Esophagus squamous epithelium (tissue), 5 donors: ENCODE measurements at regions not wholly inside any gene's neighbourhood (a gene's known extent, or its start where the extent isn't known, plus 50 kb on each side); places are given as distances from the start of the nearest gene placed in this dataset.
"Not testable (repeated sequence)": the region's sequence is repeated elsewhere in the genome, so short reads cannot be mapped to it uniquely, and the experiment has no call there.

Experiments used
- DNase-seq: peaks from one replicate; lab custom pipeline; 2025; lab: John Stamatoyannopoulos, UW
- H3K27ac ChIP-seq, 4 donors: fragments of 200-600 bp; sonication (generic); one replicate each; pipeline ENCODE4 v1.5.1; 2016 to 2019; ENCODE audit warnings: mild to moderate bottlenecking in 1 of 4
- H3K27me3 ChIP-seq, 4 donors: fragments of 200-600 bp; sonication (generic); 1 replicate in 3 of 4; 2 replicates in 1 of 4; pipeline versions ENCODE4 v1.5.1 to v1.6.0; 2017 to 2021; ENCODE audit warnings: antibody characterized with exemption in 1 of 4
- H3K36me3 ChIP-seq, 3 donors: fragments of 200-600 bp; sonication (generic); one replicate each; pipeline ENCODE4 v1.5.1; 2016 to 2019
- H3K4me1 ChIP-seq, 3 donors: fragments of 200-600 bp; sonication (generic); one replicate each; pipeline ENCODE4 v1.5.1; 2017 to 2019
- H3K4me3 ChIP-seq, 4 donors: fragments of 200-600 bp; sonication (generic); 1 replicate in 3 of 4; 2 replicates in 1 of 4; pipeline ENCODE4 v1.5.1; 2016 to 2019; ENCODE audit warnings: mild to moderate bottlenecking in 2 of 4, moderate library complexity in 1 of 4
- H3K9me3 ChIP-seq, 3 donors: fragments of 200-600 bp; sonication (generic); one replicate each; pipeline ENCODE4 v1.5.1; 2016 to 2019
- POLR2A ChIP-seq, 4 donors: fragments of 450-650 bp; IDR thresholded peaks; one replicate each; pipeline ENCODE4 v1.6.1; 2017; ENCODE audit warnings: antibody characterized with exemption in 4 of 4, mild to moderate bottlenecking in 4 of 4, moderate library complexity in 3 of 4
- WGBS, 2 donors: methylation state at CpG; one replicate each; pipeline ENCODE4 v1.1.5; 2018; 5-methylcytosine and 5-hydroxymethylcytosine counted together
- intact Hi-C: fragments of 100-400 bp; cut with DNase I; formaldehyde crosslinking; loops from one replicate; pipeline ENCODE4 v1.15.0; 2022
- TF ChIP-seq, protein P1 (sequence below), 6 experiments: fragments of 450-650 bp in 4 of 6; fragments of 200-600 bp in 2 of 6; sonication (generic) in 2 of 6; IDR thresholded peaks; one replicate each; pipeline ENCODE4 v1.5.1; 2016 to 2019; ENCODE audit warnings: antibody characterized with exemption in 6 of 6, mild to moderate bottlenecking in 4 of 6, moderate library complexity in 4 of 6
- donor health status: DM: yes; HTN: yes; CAD: no.

GRCh38 chr7:65509368-65510186, 135.9 kb downstream of the ZNF92 start:
- TF ChIP-seq, protein P1, sequence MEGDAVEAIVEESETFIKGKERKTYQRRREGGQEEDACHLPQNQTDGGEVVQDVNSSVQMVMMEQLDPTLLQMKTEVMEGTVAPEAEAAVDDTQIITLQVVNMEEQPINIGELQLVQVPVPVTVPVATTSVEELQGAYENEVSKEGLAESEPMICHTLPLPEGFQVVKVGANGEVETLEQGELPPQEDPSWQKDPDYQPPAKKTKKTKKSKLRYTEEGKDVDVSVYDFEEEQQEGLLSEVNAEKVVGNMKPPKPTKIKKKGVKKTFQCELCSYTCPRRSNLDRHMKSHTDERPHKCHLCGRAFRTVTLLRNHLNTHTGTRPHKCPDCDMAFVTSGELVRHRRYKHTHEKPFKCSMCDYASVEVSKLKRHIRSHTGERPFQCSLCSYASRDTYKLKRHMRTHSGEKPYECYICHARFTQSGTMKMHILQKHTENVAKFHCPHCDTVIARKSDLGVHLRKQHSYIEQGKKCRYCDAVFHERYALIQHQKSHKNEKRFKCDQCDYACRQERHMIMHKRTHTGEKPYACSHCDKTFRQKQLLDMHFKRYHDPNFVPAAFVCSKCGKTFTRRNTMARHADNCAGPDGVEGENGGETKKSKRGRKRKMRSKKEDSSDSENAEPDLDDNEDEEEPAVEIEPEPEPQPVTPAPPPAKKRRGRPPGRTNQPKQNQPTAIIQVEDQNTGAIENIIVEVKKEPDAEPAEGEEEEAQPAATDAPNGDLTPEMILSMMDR (IDR thresholded peaks at IDR 0.05) = no peak
- TF ChIP-seq POLR2A (IDR thresholded peaks at IDR 0.05) = no peak
- no peak for DNase-seq
- no peaks in the 10 kb centered on the region for H3K36me3 ChIP-seq
- peak overlapping the region; percentile 29 to 60 (median 47) for H3K4me3 ChIP-seq
- H3K9me3 ChIP-seq = no peaks in the 10 kb centered on the region
- intact Hi-C loops = no loop called here
- H3K4me1 ChIP-seq = peaks cover 0 to 19% (median 0%) of the 10 kb centered on the region in 3 donors
- 1 to 2% methylated on average over 76 to 84 of the region's 85 CpGs for WGBS, 2 donors
- H3K27me3 ChIP-seq = peaks cover 0 to 46% (median 9%) of the 10 kb centered on the region in 4 donors
- H3K27ac ChIP-seq = no peak overlapping the region

GRCh38 chr7:65510187-65510538, 136.5 kb downstream of the ZNF92 start:
- H3K9me3 ChIP-seq, DNase-seq, intact Hi-C loops, H3K27ac ChIP-seq, H3K36me3 ChIP-seq: not testable (repeated sequence)
- Histone ChIP-seq H3K27me3 (peaks cover 0 to 48% (median 9%) of the 10 kb centered on the region in 4 donors), H3K4me3 (peak overlapping the region in 3 of 4 donors; percentile 37 to 60 (median 57)), H3K4me1 (peaks cover 0 to 19% (median 0%) of the 10 kb centered on the region in 3 donors)
- 0 to 16% methylated on average over 1 of the region's 1 CpG for WGBS, 2 donors

DNA sequence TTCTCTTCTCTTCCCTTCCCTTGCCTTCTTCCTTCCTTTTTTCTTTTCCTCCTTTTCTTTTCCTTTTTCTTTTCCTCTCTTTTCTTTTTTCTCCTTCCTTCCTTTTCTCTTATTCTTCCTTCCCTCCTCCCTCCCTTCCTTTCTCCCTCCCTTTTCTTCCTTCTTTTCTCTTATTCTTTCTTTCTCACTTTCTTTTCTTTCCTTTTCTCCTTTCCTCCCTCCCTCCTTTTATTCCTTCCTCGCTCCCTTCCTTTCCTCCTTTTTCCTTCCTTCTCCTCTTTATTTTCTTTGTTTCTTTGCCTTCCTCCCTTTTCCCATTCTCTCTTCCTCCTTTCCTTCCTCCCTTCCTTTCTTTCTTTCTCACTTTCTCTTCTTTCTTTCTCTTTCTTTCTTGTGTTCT, 146.1 kb downstream of the ZNF92 start:
- H3K4me3 ChIP-seq, DNase-seq, H3K36me3 ChIP-seq, H3K27ac ChIP-seq, intact Hi-C loops, H3K4me1 ChIP-seq, H3K9me3 ChIP-seq, H3K27me3 ChIP-seq: not testable (repeated sequence)
- 79% methylated on average over 1 of the region's 1 CpG; no CpG with 5 or more reads in 1 of the 2 donors for WGBS, 2 donors

GRCh38 chr7:65545465-65546161, 172.0 kb downstream of the ZNF92 start:
- intact Hi-C loops, H3K27ac ChIP-seq, H3K4me1 ChIP-seq, H3K9me3 ChIP-seq, H3K4me3 ChIP-seq, H3K36me3 ChIP-seq, DNase-seq, H3K27me3 ChIP-seq: not testable (repeated sequence)
- no CpG with 5 or more reads among the region's 5 CpGs for WGBS, 2 donors

- H3K4me1 ChIP-seq, H3K27ac ChIP-seq, H3K9me3 ChIP-seq, DNase-seq, H3K4me3 ChIP-seq, intact Hi-C loops, H3K36me3 ChIP-seq, H3K27me3 ChIP-seq: not testable (repeated sequence)
- no CpG with 5 or more reads among the region's 2 CpGs for WGBS, 2 donors
Observed at GRCh38 chr7:65549589-65550443, 176.2 kb downstream of the ZNF92 start.

- H3K9me3 ChIP-seq, H3K36me3 ChIP-seq, H3K27me3 ChIP-seq, H3K4me3 ChIP-seq, DNase-seq, H3K27ac ChIP-seq, H3K4me1 ChIP-seq, intact Hi-C loops: not testable (repeated sequence)
Observed at GRCh38 chr7:65550444-65550809, 176.8 kb downstream of the ZNF92 start.

GRCh38 chr7:65551042-65551441, 177.4 kb downstream of the ZNF92 start:
- DNase-seq, H3K36me3 ChIP-seq, intact Hi-C loops, H3K9me3 ChIP-seq, H3K4me3 ChIP-seq, H3K27ac ChIP-seq, H3K27me3 ChIP-seq, H3K4me1 ChIP-seq: not testable (repeated sequence)
- 68 to 100% methylated on average over 1 of the region's 1 CpG for WGBS, 2 donors

DNA sequence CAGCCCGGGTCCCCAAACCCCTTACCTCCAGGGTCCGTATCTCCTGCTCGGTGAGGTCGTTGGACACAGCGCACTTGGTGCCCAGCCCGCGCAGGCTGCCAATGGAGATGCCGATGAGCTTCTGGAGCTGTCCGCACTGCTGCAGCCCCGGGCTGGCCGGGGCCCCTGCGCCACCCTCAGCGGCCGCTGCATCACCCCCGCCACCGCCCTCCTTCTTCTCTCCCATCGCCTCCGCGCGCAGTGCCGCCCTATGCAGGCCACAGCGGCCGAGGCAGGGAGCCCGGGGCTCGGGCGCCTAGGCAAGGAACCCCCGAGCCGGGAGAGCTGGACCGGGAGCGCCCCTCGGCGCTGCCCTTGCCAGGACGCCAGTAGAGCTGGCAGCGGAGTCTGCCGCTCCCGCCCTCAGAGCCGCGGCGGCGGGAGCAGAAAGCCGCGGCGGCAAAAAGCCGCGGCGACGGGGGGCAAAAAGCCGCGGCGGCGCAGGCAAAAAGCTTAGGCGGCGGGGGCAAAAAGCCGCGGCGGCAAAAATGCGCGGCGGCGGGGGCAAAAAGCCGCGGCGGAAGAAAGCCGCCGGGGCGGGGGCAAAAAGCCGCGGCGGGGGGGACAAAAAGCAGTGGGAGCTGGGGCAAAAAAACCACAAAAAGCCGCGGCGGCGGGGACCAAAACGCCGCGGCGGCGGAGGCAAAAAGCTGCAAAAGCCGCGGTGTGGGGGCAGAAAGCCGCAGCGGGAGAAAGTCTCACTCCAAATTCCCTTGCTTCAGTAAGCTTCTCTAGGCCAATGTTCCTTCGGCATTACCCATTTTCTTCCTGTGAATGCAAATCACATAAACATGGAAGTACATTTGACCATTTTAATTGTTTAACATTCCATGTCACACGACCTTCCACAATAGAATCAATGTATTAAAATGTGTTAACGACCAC, 181.2 kb downstream of the ZNF92 start:
- H3K4me1 ChIP-seq, H3K27ac ChIP-seq, H3K4me3 ChIP-seq, intact Hi-C loops, H3K9me3 ChIP-seq, H3K27me3 ChIP-seq, DNase-seq, H3K36me3 ChIP-seq: not testable (repeated sequence)
- WGBS, 2 donors = no CpG with 5 or more reads among the region's 85 CpGs

DNA sequence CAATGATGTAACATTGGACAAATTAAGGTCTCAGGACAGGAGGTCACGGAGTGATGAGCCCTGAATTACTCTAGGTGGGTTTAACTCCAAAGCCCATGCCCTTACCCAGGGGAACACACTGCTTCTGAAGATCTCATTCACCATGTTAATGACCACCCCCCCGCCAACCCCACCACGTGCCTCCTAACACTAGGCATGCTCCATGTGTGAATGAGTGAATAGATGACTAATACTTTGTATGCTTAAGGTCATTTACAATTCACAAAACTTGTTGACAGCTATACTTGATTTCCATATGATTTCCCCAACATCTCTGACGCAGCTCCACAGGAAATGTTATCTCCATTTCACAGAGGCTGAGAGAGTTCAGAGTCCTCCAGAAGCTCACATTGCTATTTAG, 184.9 kb downstream of the ZNF92 start:
- H3K27ac ChIP-seq, intact Hi-C loops: not testable (repeated sequence)

DNA sequence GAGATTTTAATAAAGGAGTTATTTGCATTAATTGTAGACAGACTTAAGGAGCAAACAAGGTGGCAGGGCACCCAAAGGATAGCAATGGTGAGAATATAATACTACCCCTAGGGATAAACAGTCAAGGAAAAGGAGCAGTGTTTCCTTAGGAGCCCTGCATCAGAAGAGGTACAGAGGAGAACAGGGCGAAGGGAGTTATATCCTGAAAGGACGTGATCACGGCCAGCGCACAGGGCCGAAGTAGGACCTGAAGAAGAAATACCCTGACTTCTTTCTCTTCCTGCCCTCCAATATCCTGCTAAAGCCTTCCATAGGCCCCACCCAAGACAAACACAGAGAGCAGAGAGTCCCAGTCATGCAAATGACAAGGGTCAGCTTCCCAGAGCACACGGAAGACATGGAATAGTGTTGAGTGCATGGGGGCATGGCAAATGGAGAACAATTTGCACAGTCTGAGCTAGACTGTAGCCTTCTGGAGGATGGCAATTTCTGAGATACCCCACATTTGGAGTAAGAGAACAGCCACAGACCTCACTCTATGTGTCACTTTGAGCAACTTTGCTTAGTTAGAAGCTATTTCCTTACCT, 188.2 kb downstream of the ZNF92 start:
- H3K9me3 ChIP-seq, DNase-seq, H3K27me3 ChIP-seq, H3K36me3 ChIP-seq, H3K27ac ChIP-seq, intact Hi-C loops, H3K4me1 ChIP-seq, H3K4me3 ChIP-seq: not testable (repeated sequence)
- 89 to 98% methylated on average over 5 of the region's 6 CpGs for WGBS, 2 donors

More for the DNA sequence above, 184.9 kb downstream of the ZNF92 start:
- DNase-seq, H3K4me1 ChIP-seq, H3K36me3 ChIP-seq, H3K9me3 ChIP-seq, H3K27me3 ChIP-seq, H3K4me3 ChIP-seq: not testable (repeated sequence)
- WGBS, 2 donors = 63 to 67% methylated on average over 4 of the region's 4 CpGs
